Spleen (tissue), 7 donors: ENCODE measurements at regions not wholly inside any gene's neighbourhood (a gene's known extent, or its start where the extent isn't known, plus 50 kb on each side); places are given as distances from the start of the nearest gene placed in this dataset.
"Not testable (repeated sequence)": the region's sequence is repeated elsewhere in the genome, so short reads cannot be mapped to it uniquely, and the experiment has no call there.

Source experiments
- CTCF ChIP-seq, 11 experiments: fragments of 200-600 bp in 7 of 11; fragments of 450-650 bp in 4 of 11; sonication (generic) in 4 of 11; IDR thresholded peaks in 8 of 11; conservative IDR thresholded peaks in 3 of 11; 1 replicate in 7 of 11; 2 replicates in 4 of 11; pipeline versions ENCODE4 v1.4.0 to v1.8.0; 2016 to 2021; ENCODE audit warnings: antibody characterized with exemption in 11 of 11, inconsistent platforms in 4 of 11, mild to moderate bottlenecking in 1 of 11
- POLR2A ChIP-seq, 3 donors: fragments of 450-650 bp; IDR thresholded peaks; one replicate each; pipeline ENCODE4 v1.5.1; 2017; ENCODE audit warnings: antibody characterized with exemption in 3 of 3, mild to moderate bottlenecking in 1 of 3
- POLR2AphosphoS5 ChIP-seq, 3 donors: sonication (generic); formaldehyde crosslinking; IDR thresholded peaks; one replicate each; pipeline ENCODE4 v1.5.1; 2017; ENCODE audit warnings: antibody characterized with exemption in 3 of 3
- donor health status: DM: no; HTN: no; CAD: no; lungs with moderate emphysema.
- donor health status: DM: no; HTN: no; CAD: no.
- donor health status: DM: no; HTN: no; CAD: no.

- not testable (repeated sequence) for TF ChIP-seq POLR2AphosphoS5 (IDR thresholded peaks at IDR 0.05); CTCF (IDR thresholded peaks at IDR 0.05 in 8 of 11, conservative IDR thresholded peaks at IDR 0.05 in 3 of 11); POLR2A (IDR thresholded peaks at IDR 0.05)
Measured at GRCh38 chr13:63837701-63838100, 2422.1 kb upstream of the PCDH20 start.
